Activated CD4-positive, alpha-beta T cell treated with anti-CD3 and anti-CD28 coated beads for 1 hour (primary cell): ENCODE measurements at regions not wholly inside any gene's neighbourhood (a gene's known extent, or its start where the extent isn't known, plus 50 kb on each side); places are given as distances from the start of the nearest gene placed in this dataset.
"Not testable (repeated sequence)": the region's sequence is repeated elsewhere in the genome, so short reads cannot be mapped to it uniquely, and the experiment has no call there.

Experiments used
- DNase-seq: peaks from one replicate; pipeline ENCODE4 v3.0.0-alpha.2; 2020

- DNase-seq, result no peak
These were observed 157.8 kb upstream of the NUDT4 start for GRCh38 chr12:93219947-93220346.

GRCh38 chr12:93221841-93222240, 155.9 kb upstream of the NUDT4 start:
- no peak for DNase-seq

- DNase-seq, result no peak
These were observed 154.0 kb upstream of the NUDT4 start for GRCh38 chr12:93223440-93224426.

- DNase-seq, result no peak
These were observed 152.6 kb upstream of the NUDT4 start for GRCh38 chr12:93225094-93225493.

- no peak for DNase-seq
These were observed 151.4 kb upstream of the NUDT4 start for GRCh38 chr12:93226361-93226760.

- no peak for DNase-seq
These were observed 148.0 kb upstream of the NUDT4 start for GRCh38 chr12:93229494-93230325.

GRCh38 chr12:93230326-93230720, 147.4 kb upstream of the NUDT4 start:
- no peak for DNase-seq

- DNase-seq, result no peak
These were observed 145.8 kb upstream of the NUDT4 start for GRCh38 chr12:93231938-93232337.

GRCh38 chr12:93234641-93235040, 143.1 kb upstream of the NUDT4 start:
- DNase-seq, result no peak

- DNase-seq, result no peak
These were observed 141.8 kb upstream of the NUDT4 start for GRCh38 chr12:93235881-93236280.

- no peak for DNase-seq
These were observed 140.3 kb upstream of the NUDT4 start for GRCh38 chr12:93237235-93237915.

- DNase-seq, result not testable (repeated sequence)
These were observed 139.0 kb upstream of the NUDT4 start for GRCh38 chr12:93238512-93239262.

- not testable (repeated sequence) for DNase-seq
These were observed 137.9 kb upstream of the NUDT4 start for GRCh38 chr12:93239789-93240188.

- DNase-seq, result no peak
These were observed 135.4 kb upstream of the NUDT4 start for GRCh38 chr12:93242154-93242972.

- no peak for DNase-seq
These were observed 134.4 kb upstream of the NUDT4 start for GRCh38 chr12:93243382-93243688.

- DNase-seq, result no peak
These were observed 133.8 kb upstream of the NUDT4 start for GRCh38 chr12:93243689-93244513.

- no peak for DNase-seq
These were observed 133.1 kb upstream of the NUDT4 start for GRCh38 chr12:93244514-93245077.

- no peak for DNase-seq
These were observed 132.2 kb upstream of the NUDT4 start for GRCh38 chr12:93245543-93245942.

- no peak for DNase-seq
These were observed 130.3 kb upstream of the NUDT4 start for GRCh38 chr12:93247313-93247991.

GRCh38 chr12:93252221-93252620, 125.5 kb upstream of the NUDT4 start:
- no peak for DNase-seq
